A673 (cell line): ENCODE measurements at regions not wholly inside any gene's neighbourhood (a gene's known extent, or its start where the extent isn't known, plus 50 kb on each side); places are given as distances from the start of the nearest gene placed in this dataset.

Experiments used
- CTCF ChIP-seq: fragments of 300-800, 200-600 bp; sonication (generic); conservative IDR thresholded peaks from 2 replicates; pipeline ENCODE4 v1.5.1; 2017; ENCODE audit warnings: low read depth, mild to moderate bottlenecking, antibody characterized with exemption, low read length, moderate library complexity, mixed read lengths
- EZH2 ChIP-seq: fragments of 200-600 bp; sonication (generic); IDR thresholded peaks from 2 replicates; pipeline ENCODE4 v1.6.1; 2017; ENCODE audit warnings: borderline replicate concordance, low read depth, mild to moderate bottlenecking, mixed read lengths, antibody characterized with exemption, low read length; ENCODE audit not compliant: poor library complexity, severe bottlenecking

GRCh38 chr4:29213020-29213419 is 1507.1 kb upstream of the PCDH7 start:
- TF ChIP-seq CTCF (no peak), EZH2 (no peak)
